ENCODE measurements at regions not wholly inside any gene's neighbourhood (a gene's known extent, or its start where the extent isn't known, plus 50 kb on each side); places are given as distances from the start of the nearest gene placed in this dataset.

DNA sequence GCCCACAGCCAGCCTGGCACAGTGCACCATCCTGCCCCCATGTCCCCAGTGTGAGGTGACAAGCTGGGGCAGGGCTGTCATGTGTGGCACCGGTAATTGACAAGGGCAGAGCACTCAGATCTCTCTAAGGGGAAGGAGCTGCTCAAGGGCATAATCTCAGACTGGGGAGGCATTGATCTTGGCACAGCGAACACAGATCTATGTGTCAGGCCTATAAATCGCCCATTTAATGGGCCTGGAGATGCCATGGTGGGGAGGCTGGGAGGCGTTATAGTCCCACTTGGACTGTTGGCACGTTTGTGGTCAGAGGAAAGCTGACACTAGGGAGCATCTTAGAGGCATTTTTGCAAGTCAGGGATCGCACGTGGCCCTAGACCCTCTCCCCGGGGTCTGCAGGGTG, 594.1 kb downstream of the PTPRU start:
- TF ChIP-seq EZH2phosphoT487 (IDR thresholded peaks at IDR 0.05; ENCODE audit: borderline replicate concordance, low read length) (no peak), CTCF (IDR thresholded peaks at IDR 0.05; ENCODE audit: low read depth, low read length, poor library complexity, severe bottlenecking) (no peak)
- H3K9me2 ChIP-seq (replicated peaks; ENCODE audit: control insufficient read depth, low read length) = no peaks in the 10 kb centered on the region
- no peaks in the 10 kb centered on the region for H3K27me3 ChIP-seq (ENCODE audit: control insufficient read depth, low read length)
- no peaks in the 10 kb centered on the region for H3K79me2 ChIP-seq (ENCODE audit: control insufficient read depth, low read length)
- no peaks in the 10 kb centered on the region for H3F3A ChIP-seq (ENCODE audit: control insufficient read depth, insufficient read depth)
- no peak overlapping the region for H3K4me2 ChIP-seq (ENCODE audit: low read length)
- H3K4me3 ChIP-seq (ENCODE audit: low read length) = no peak overlapping the region
- H3K36me3 ChIP-seq (ENCODE audit: control insufficient read depth, low read length) = no peaks in the 10 kb centered on the region
- H3K4me1 ChIP-seq (ENCODE audit: control insufficient read depth, low read length) = no peaks in the 10 kb centered on the region
- no peak overlapping the region for H3K27ac ChIP-seq (ENCODE audit: low read depth, low read length)
- H3K9me3 ChIP-seq (ENCODE audit: control insufficient read depth, insufficient read depth, low read length) = peaks cover 4% of the 10 kb centered on the region; the same call in 1 of the 2 replicates
- no peaks in the 10 kb centered on the region for H4K20me1 ChIP-seq (ENCODE audit: control insufficient read depth, insufficient read depth, low read depth, low read length)

DNA sequence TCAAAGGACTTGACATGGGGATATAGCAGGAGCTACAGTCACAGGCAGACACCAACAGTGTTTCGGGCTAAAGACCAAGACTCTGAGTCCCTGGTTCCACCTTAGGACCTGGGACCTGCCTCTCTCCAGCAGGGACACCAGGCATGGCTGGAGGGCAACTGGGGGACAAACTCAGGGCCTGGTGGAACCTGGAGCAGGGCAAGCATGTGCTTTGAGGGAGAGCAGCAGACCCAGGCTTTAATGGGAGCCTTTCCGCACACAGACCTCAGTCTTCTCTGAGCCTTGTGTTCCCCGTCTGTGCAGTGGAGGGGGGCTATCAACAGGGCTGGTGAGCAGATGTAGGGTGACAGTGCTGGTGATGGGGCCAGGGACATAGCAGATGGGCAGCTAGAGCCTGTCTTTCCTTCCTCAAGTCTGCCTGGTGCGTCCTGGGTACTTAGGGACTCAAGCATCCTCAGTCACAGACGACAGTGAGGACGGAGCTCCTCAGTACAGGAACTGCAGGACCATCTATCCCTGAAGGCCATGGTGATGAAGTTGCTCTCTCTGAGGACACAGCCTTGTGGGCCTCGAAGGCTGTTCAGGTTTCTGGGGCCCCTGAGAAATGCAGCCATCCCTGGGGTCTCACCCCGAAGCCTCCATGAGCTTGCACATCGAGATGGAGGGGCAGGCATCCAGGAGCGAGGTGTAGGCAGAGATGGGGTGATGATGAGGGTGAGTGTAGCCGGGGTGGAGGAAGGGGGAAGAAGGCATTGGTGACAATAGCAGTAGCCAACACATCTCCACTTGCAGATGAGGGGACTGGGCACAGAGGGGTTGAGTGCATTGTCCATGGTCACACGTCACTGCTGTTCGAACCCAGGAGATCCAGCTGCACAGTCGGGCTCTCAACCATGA, 593.4 kb downstream of the PTPRU start:
- no peak for TF ChIP-seq CTCF (IDR thresholded peaks at IDR 0.05; ENCODE audit: low read depth, low read length, poor library complexity, severe bottlenecking)
- TF ChIP-seq EZH2phosphoT487 (IDR thresholded peaks at IDR 0.05; ENCODE audit: borderline replicate concordance, low read length) = no peak
- no peak overlapping the region for H3K4me2 ChIP-seq (ENCODE audit: low read length)
- H4K20me1 ChIP-seq (ENCODE audit: control insufficient read depth, insufficient read depth, low read depth, low read length) = no peaks in the 10 kb centered on the region

DNA sequence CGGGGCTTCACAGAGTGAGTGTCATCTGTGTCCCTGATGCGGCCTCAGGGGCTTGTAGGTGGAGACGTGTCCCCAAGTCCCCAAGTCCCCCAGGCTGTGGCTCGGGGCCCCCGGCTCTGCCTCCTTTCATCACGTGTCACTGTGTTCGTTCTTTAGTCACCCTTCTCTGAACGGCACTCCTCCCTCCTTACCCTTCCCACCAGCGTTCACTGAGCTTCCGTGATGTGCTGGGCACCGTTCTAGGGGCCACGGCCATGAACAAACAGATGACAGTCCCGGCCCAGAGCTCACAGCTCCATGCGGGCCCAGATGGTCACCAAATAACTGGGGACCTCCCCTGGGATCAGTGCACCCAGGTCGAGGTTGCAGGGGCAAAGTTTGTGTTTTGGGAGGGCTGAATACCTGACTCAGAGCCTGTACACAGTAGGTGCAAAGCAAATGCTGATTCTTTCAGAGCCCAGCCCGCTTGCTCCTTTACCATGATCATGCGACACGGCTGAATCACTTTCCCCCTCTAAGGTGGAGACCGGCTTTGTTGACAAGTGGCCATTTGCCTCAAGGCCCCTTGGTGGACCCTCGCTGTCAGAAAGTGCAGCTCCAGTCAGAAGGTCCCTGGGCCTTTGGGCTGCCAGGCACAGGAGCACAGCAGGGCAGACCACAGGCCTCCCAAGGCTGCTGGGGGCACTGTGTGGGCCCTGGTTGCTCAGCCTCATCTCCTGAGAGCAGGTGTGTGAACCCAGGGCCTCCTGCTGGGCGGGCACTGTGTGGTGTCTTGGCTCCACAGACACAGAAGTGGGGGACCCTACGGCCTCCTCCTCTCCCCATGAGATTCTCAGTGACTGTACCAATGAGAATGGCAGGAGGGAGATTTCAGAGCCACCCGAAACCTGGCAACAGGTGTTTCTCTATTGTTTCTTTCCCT, 592.5 kb downstream of the PTPRU start:
- Histone ChIP-seq H3K36me3 (ENCODE audit: control insufficient read depth, low read length) (no peaks in the 10 kb centered on the region), H4K20me1 (ENCODE audit: control insufficient read depth, insufficient read depth, low read depth, low read length) (no peaks in the 10 kb centered on the region), H3K4me1 (ENCODE audit: control insufficient read depth, low read length) (no peaks in the 10 kb centered on the region), H3K79me2 (ENCODE audit: control insufficient read depth, low read length) (no peaks in the 10 kb centered on the region), H3K27me3 (ENCODE audit: control insufficient read depth, low read length) (no peaks in the 10 kb centered on the region), H3F3A (ENCODE audit: control insufficient read depth, insufficient read depth) (no peaks in the 10 kb centered on the region), H3K27ac (ENCODE audit: low read depth, low read length) (no peak overlapping the region), H3K4me3 (ENCODE audit: low read length) (no peak overlapping the region), H3K9me3 (ENCODE audit: control insufficient read depth, insufficient read depth, low read length) (peaks cover 9% of the 10 kb centered on the region; the same call in 1 of the 2 replicates), H3K9me2 (replicated peaks; ENCODE audit: control insufficient read depth, low read length) (no peaks in the 10 kb centered on the region), H3K4me2 (ENCODE audit: low read length) (no peak overlapping the region)
- TF ChIP-seq CTCF (IDR thresholded peaks at IDR 0.05; ENCODE audit: low read depth, low read length, poor library complexity, severe bottlenecking) = no peak
- no peak for TF ChIP-seq EZH2phosphoT487 (IDR thresholded peaks at IDR 0.05; ENCODE audit: borderline replicate concordance, low read length)

More for the DNA sequence above, 593.4 kb downstream of the PTPRU start:
- H3K9me3 ChIP-seq (ENCODE audit: control insufficient read depth, insufficient read depth, low read length) = peaks cover 9% of the 10 kb centered on the region; the same call in 1 of the 2 replicates
- H3K79me2 ChIP-seq (ENCODE audit: control insufficient read depth, low read length) = no peaks in the 10 kb centered on the region
- H3K27ac ChIP-seq (ENCODE audit: low read depth, low read length) = no peak overlapping the region
- H3K36me3 ChIP-seq (ENCODE audit: control insufficient read depth, low read length) = no peaks in the 10 kb centered on the region
- H3K9me2 ChIP-seq (replicated peaks; ENCODE audit: control insufficient read depth, low read length) = no peaks in the 10 kb centered on the region
- H3F3A ChIP-seq (ENCODE audit: control insufficient read depth, insufficient read depth) = no peaks in the 10 kb centered on the region
- H3K4me1 ChIP-seq (ENCODE audit: control insufficient read depth, low read length) = no peaks in the 10 kb centered on the region
- no peak overlapping the region for H3K4me3 ChIP-seq (ENCODE audit: low read length)
- no peaks in the 10 kb centered on the region for H3K27me3 ChIP-seq (ENCODE audit: control insufficient read depth, low read length)
